NCI-H2081 (cell line): ENCODE measurements at regions not wholly inside any gene's neighbourhood (a gene's known extent, or its start where the extent isn't known, plus 50 kb on each side); places are given as distances from the start of the nearest gene placed in this dataset.

Experiments used
- DNase-seq, 2 experiments: peaks; one replicate each; lab custom pipeline; 2025; lab: John Stamatoyannopoulos, UW

- DNase-seq, result no peak
Observed at GRCh38 chr10:127610816-127611215, 61.7 kb downstream of the NPS start.

GRCh38 chr10:127614484-127615017 is 65.4 kb downstream of the NPS start:
- DNase-seq, result no peak

GRCh38 chr10:127618797-127619196 is 69.7 kb downstream of the NPS start:
- no peak for DNase-seq

GRCh38 chr10:127619546-127620325 is 70.6 kb downstream of the NPS start:
- peak; percentile 65 to 81 for DNase-seq

- no peak for DNase-seq
Observed at GRCh38 chr10:127635882-127636281, 86.8 kb downstream of the NPS start.

- no peak for DNase-seq
Observed at GRCh38 chr10:127648885-127649284, 88.1 kb upstream of the FOXI2 start.

- no peak for DNase-seq
Observed at GRCh38 chr10:127649642-127650041, 87.3 kb upstream of the FOXI2 start.

GRCh38 chr10:127657056-127657455 is 79.9 kb upstream of the FOXI2 start:
- no peak for DNase-seq

- DNase-seq, result peak in 1 of 2 experiments; percentile 6
Observed at GRCh38 chr10:127676430-127676829, 60.6 kb upstream of the FOXI2 start.

- no peak for DNase-seq
Observed at GRCh38 chr10:127678091-127678490, 58.9 kb upstream of the FOXI2 start.

- no peak for DNase-seq
Observed at GRCh38 chr10:127679642-127680255, 57.2 kb upstream of the FOXI2 start.
